ENCODE measurements at regions not wholly inside any gene's neighbourhood (a gene's known extent, or its start where the extent isn't known, plus 50 kb on each side); places are given as distances from the start of the nearest gene placed in this dataset.

DNA sequence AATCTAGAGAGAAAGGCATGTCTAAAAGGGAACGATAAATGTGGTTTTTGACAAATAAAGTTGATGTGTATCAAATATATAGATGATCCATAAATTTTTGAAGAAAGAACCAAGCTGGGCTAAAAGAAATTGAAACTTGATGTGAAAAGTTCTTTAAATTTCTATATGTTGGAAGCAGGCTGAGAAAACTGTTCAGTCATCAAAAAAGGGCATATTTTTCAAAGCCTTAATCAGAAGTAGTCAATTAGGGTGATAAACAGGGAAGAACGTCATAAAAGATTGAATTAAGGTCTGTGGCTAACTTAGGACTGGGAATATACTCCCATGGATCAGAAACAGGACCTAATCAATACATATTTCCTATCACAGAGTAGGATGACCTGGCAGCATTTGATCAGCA is 211.4 kb upstream of the ZRANB2 start:
- TF ChIP-seq, protein P1, sequence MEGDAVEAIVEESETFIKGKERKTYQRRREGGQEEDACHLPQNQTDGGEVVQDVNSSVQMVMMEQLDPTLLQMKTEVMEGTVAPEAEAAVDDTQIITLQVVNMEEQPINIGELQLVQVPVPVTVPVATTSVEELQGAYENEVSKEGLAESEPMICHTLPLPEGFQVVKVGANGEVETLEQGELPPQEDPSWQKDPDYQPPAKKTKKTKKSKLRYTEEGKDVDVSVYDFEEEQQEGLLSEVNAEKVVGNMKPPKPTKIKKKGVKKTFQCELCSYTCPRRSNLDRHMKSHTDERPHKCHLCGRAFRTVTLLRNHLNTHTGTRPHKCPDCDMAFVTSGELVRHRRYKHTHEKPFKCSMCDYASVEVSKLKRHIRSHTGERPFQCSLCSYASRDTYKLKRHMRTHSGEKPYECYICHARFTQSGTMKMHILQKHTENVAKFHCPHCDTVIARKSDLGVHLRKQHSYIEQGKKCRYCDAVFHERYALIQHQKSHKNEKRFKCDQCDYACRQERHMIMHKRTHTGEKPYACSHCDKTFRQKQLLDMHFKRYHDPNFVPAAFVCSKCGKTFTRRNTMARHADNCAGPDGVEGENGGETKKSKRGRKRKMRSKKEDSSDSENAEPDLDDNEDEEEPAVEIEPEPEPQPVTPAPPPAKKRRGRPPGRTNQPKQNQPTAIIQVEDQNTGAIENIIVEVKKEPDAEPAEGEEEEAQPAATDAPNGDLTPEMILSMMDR (IDR thresholded peaks at IDR 0.05) = no peak
- no peak for TF ChIP-seq EP300 (IDR thresholded peaks at IDR 0.05)
- no peak for TF ChIP-seq POLR2A (IDR thresholded peaks at IDR 0.05)
- no peak for TF ChIP-seq POLR2AphosphoS5 (IDR thresholded peaks at IDR 0.05)
